ENCODE measurements at regions not wholly inside any gene's neighbourhood (a gene's known extent, or its start where the extent isn't known, plus 50 kb on each side); places are given as distances from the start of the nearest gene placed in this dataset.

DNA sequence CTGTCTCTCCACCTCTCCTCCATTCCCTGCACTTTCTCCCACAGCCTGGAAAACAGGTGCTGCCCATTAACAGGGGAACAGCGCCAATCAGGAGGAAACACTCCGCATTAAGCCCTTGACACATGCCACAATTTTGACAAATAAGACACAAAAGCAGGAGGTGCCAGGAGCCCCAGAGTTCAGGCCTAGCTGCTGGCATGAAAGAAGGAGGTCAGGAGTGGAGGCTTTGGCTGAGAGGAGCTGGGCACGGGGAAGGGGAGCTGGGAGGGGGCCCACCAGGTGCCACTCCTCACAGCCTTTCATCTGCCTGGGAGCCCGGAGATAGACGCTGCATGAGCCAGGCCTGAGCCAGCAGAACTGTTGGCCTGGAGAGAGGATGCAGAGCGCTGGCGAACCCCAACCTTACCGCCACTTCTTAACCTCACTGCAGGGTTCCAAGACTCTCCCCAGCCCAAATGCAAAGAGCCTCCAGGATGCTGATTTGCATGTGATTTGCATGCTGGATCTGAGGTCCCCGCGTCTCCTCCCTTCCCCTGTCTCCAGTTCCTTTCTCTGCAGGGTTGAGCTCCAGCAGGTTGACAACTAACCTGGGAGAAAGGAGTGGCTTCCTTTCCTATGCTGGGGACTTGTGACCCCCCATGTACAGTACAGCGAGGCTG, 139.8 kb upstream of the SDK2 start:
- H3K9me3 ChIP-seq: no peaks in the 10 kb centered on the region
- H3K36me3 ChIP-seq: no peaks in the 10 kb centered on the region
- intact Hi-C loops (cut with DNase I): no loop called here
- peaks cover 0 to 6% (median 0%) of the 10 kb centered on the region in 3 donors for H3K4me1 ChIP-seq
- H3K4me3 ChIP-seq: no peak overlapping the region
- H3K27ac ChIP-seq: no peak overlapping the region
- no peak for DNase-seq
- TF ChIP-seq, protein P1, sequence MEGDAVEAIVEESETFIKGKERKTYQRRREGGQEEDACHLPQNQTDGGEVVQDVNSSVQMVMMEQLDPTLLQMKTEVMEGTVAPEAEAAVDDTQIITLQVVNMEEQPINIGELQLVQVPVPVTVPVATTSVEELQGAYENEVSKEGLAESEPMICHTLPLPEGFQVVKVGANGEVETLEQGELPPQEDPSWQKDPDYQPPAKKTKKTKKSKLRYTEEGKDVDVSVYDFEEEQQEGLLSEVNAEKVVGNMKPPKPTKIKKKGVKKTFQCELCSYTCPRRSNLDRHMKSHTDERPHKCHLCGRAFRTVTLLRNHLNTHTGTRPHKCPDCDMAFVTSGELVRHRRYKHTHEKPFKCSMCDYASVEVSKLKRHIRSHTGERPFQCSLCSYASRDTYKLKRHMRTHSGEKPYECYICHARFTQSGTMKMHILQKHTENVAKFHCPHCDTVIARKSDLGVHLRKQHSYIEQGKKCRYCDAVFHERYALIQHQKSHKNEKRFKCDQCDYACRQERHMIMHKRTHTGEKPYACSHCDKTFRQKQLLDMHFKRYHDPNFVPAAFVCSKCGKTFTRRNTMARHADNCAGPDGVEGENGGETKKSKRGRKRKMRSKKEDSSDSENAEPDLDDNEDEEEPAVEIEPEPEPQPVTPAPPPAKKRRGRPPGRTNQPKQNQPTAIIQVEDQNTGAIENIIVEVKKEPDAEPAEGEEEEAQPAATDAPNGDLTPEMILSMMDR (IDR thresholded peaks at IDR 0.05): no peak
- TF ChIP-seq POLR2A (IDR thresholded peaks at IDR 0.05): no peak
- H3K27me3 ChIP-seq: peaks cover 0 to 85% (median 2%) of the 10 kb centered on the region in 4 donors
- WGBS, 2 donors: 65 to 72% methylated on average over 7 to 8 of the region's 11 CpGs

DNA sequence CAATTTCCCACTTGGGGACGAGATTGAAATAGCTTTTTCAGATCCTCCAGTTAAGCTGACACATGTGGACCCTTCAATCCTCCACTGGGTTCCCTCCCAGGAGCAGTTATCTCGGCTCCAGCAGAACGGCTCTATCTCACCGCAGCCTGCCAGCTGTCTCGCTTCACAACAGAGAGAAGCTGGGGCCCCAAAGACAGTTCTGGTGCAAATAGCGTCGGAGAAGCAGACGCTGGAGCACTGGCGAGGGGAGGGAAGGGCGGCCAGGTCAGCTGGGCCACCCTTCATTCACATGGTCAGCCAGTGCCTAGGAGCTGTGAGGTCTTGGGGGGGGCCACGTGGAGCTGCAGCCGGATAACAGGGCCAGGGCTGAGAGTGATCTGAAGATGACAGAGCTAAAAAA, 141.3 kb upstream of the SDK2 start:
- TF ChIP-seq, protein P1 (IDR thresholded peaks at IDR 0.05): no peak
- TF ChIP-seq POLR2A (IDR thresholded peaks at IDR 0.05): no peak
- no peak overlapping the region for H3K4me3 ChIP-seq
- no peaks in the 10 kb centered on the region for H3K9me3 ChIP-seq
- 32 to 43% methylated on average over 3 to 8 of the region's 12 CpGs for WGBS, 2 donors
- DNase-seq: no peak
- peaks cover 0 to 90% (median 2%) of the 10 kb centered on the region in 4 donors for H3K27me3 ChIP-seq
- intact Hi-C loops (cut with DNase I): no loop called here
- H3K27ac ChIP-seq: no peak overlapping the region
- H3K4me1 ChIP-seq: peaks cover 0 to 6% (median 0%) of the 10 kb centered on the region in 3 donors
- no peaks in the 10 kb centered on the region for H3K36me3 ChIP-seq

DNA sequence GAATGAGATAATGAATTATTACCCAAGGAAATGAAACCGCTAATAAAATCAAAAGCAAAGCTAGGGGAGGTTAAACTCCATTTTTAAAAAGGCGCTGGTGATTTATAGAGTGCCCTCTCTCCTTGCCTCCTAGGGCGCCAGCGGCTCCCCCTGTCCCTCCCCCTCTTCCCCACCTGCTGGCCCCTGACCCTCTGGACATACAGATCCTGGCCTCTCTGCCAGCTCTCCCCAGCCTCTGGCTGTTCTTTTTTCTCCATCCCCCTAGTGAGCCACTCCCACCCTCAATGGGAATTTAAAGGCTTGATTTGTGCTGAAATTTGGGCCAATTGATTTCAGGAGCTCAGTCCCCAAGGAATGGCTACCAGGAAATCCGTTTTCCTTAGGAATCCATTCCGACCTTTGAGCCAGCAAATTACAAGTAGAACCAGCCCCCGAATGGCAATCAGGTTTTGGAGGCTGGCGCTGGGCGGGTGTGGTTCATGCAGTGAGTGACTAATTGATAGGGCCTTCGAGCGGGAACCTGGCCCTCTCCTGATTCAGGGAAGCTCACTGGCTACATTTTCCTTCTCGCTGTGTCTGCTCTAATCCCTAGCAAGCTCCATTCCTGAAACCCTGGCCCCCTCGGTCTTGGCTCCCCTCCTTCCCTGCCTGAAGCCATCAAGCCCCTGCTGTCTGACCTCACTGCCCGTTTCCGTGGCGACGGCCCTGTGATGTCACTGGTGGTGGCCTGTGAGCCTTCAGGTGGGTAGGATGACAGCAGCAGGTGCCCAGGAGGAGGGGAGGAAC, 141.9 kb upstream of the SDK2 start:
- 42 to 50% methylated on average over 9 to 10 of the region's 17 CpGs for WGBS, 2 donors
- H3K4me3 ChIP-seq: no peak overlapping the region
- no peaks in the 10 kb centered on the region for H3K9me3 ChIP-seq
- no peak for DNase-seq
- H3K36me3 ChIP-seq: no peaks in the 10 kb centered on the region
- no peak overlapping the region for H3K27ac ChIP-seq
- no peak for TF ChIP-seq POLR2A (IDR thresholded peaks at IDR 0.05)
- TF ChIP-seq, protein P1 (IDR thresholded peaks at IDR 0.05): no peak
- H3K27me3 ChIP-seq: peaks cover 0 to 91% (median 2%) of the 10 kb centered on the region in 4 donors
- intact Hi-C loops (cut with DNase I): no loop called here
- H3K4me1 ChIP-seq: peaks cover 0 to 6% (median 0%) of the 10 kb centered on the region in 3 donors

DNA sequence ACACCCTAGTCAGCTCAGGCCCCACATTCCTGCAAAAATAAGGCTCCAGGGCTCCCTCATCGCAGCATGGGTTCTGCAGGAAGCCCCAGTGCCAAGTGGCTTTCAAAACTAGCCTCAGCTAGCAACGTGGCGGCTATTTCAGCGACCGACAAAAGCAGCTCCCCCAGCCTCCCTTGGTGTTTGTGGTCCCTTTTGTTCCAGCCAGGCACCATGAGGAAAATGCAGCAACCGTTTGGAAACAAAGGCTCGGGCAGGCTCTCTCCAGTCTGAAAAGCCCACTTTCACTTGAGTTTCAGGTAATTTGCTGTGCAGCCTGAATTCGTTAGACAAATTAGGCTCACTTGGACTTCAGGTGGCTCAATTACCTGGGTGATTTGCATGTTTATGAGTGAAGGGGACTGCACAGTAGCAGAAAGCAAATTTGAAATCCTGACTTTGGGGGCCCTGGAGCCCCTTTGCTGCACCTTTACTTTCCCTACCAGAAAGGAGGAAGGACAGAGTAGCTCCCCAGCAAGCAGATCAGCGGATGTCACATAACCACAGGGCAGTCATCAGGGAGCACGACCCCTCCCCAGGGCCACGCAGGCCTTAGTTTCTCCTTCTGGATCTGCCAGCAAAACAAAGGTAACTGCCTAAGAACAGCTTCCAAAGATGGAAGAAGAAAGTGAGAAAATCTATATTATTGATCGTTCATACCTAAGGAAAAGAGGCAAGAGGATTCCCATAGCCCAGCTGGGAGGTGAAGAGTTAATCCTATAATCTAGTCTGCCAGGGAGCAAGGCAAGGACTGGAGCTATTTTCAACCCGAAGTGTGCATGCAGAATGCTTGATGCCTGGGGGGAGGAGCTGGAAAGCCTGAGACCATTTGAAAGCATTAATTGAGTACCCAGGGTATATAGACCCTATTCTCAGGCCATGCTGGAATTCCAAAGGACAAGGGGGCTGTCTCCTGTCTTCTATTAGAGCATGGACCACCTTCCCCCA, 143.1 kb upstream of the SDK2 start:
- Histone ChIP-seq H3K9me3 (no peaks in the 10 kb centered on the region), H3K36me3 (no peaks in the 10 kb centered on the region), H3K27me3 (peaks cover 0 to 92% (median 2%) of the 10 kb centered on the region in 4 donors), H3K4me1 (peaks cover 0 to 6% (median 0%) of the 10 kb centered on the region in 3 donors), H3K4me3 (no peak overlapping the region), H3K27ac (no peak overlapping the region)
- intact Hi-C loops (cut with DNase I): no loop called here
- TF ChIP-seq, protein P1 (IDR thresholded peaks at IDR 0.05): no peak
- TF ChIP-seq POLR2A (IDR thresholded peaks at IDR 0.05): no peak
- WGBS, 2 donors: 70% methylated on average over 10 to 12 of the region's 13 CpGs
- no peak for DNase-seq

Data from esophagus squamous epithelium (tissue), 5 donors.